Uterus (tissue), 3 donors: ENCODE measurements at regions not wholly inside any gene's neighbourhood (a gene's known extent, or its start where the extent isn't known, plus 50 kb on each side); places are given as distances from the start of the nearest gene placed in this dataset.

Experiments
- DNase-seq, 2 donors: peaks; one replicate each; pipeline ENCODE4 v3.0.0-alpha.2; 2019 to 2020
- H3K27ac ChIP-seq, 2 donors: fragments of 200-600 bp; sonication (generic); 1 replicate in 1 of 2; 2 replicates in 1 of 2; pipeline ENCODE4 v1.5.1; 2016 to 2018
- H3K27me3 ChIP-seq, 2 donors: fragments of 200-600 bp; sonication (generic); one replicate each; pipeline ENCODE4 v1.5.1; 2018 to 2019; ENCODE audit warnings: control low read depth in 1 of 2
- H3K36me3 ChIP-seq, 2 donors: fragments of 200-600 bp; sonication (generic); one replicate each; pipeline ENCODE4 v1.5.1; 2019; ENCODE audit warnings: control low read depth in 1 of 2
- H3K4me1 ChIP-seq, 2 donors: fragments of 200-600 bp; sonication (generic); one replicate each; pipeline ENCODE4 v1.5.1; 2018 to 2019; ENCODE audit warnings: control low read depth in 1 of 2
- H3K4me3 ChIP-seq, 2 donors: fragments of 200-600 bp; sonication (generic); 1 replicate in 1 of 2; 2 replicates in 1 of 2; pipeline ENCODE4 v1.5.1; 2018 to 2019; ENCODE audit warnings: mild to moderate bottlenecking in 1 of 2
- H3K9me3 ChIP-seq, 2 donors: fragments of 200-600 bp; sonication (generic); one replicate each; pipeline ENCODE4 v1.5.1; 2019; ENCODE audit warnings: control low read depth in 1 of 2
- CTCF ChIP-seq, 4 experiments: fragments of 200-600 bp in 2 of 4; fragments of 450-650 bp in 2 of 4; sonication (generic) in 2 of 4; IDR thresholded peaks; one replicate each; pipeline ENCODE4 v1.5.1; 2016 to 2019; ENCODE audit warnings: antibody characterized with exemption in 4 of 4, mild to moderate bottlenecking in 2 of 4, moderate library complexity in 1 of 4
- POLR2A ChIP-seq, 2 donors: fragments of 450-650 bp; IDR thresholded peaks; one replicate each; pipeline ENCODE4 v1.6.1; 2016; ENCODE audit warnings: antibody characterized with exemption in 2 of 2, mild to moderate bottlenecking in 1 of 2, moderate library complexity in 1 of 2
- intact Hi-C: fragments of 100-400 bp; cut with DNase I; formaldehyde crosslinking; loops from one replicate; pipeline ENCODE4 v1.15.1; 2023; ENCODE audit warnings: low total_unique reads
- donor health status: DM: yes; HTN: yes; CAD: no.

GRCh38 chr5:167485061-167485774 is 806.2 kb upstream of the WWC1 start:
- TF ChIP-seq CTCF (IDR thresholded peaks at IDR 0.05): no peak
- no peak for TF ChIP-seq POLR2A (IDR thresholded peaks at IDR 0.05)
- H3K27me3 ChIP-seq: no peaks in the 10 kb centered on the region
- no peaks in the 10 kb centered on the region for H3K36me3 ChIP-seq
- H3K4me3 ChIP-seq: no peak overlapping the region
- no peaks in the 10 kb centered on the region for H3K4me1 ChIP-seq
- intact Hi-C loops: no loop called here
- no peaks in the 10 kb centered on the region for H3K9me3 ChIP-seq
- DNase-seq: no peak
- no peak overlapping the region for H3K27ac ChIP-seq

GRCh38 chr5:167488371-167488770 is 803.1 kb upstream of the WWC1 start:
- H3K9me3 ChIP-seq: no peaks in the 10 kb centered on the region
- no peak overlapping the region for H3K4me3 ChIP-seq
- intact Hi-C loops: no loop called here
- TF ChIP-seq POLR2A (IDR thresholded peaks at IDR 0.05) (no peak), CTCF (IDR thresholded peaks at IDR 0.05) (no peak)
- H3K4me1 ChIP-seq: no peaks in the 10 kb centered on the region
- no peak for DNase-seq
- H3K36me3 ChIP-seq: no peaks in the 10 kb centered on the region
- H3K27ac ChIP-seq: no peak overlapping the region
- no peaks in the 10 kb centered on the region for H3K27me3 ChIP-seq

- H3K4me3 ChIP-seq: no peak overlapping the region
- no peak for TF ChIP-seq POLR2A (IDR thresholded peaks at IDR 0.05)
- no peak for TF ChIP-seq CTCF (IDR thresholded peaks at IDR 0.05)
- no peaks in the 10 kb centered on the region for H3K4me1 ChIP-seq
- DNase-seq: no peak
- H3K9me3 ChIP-seq: no peaks in the 10 kb centered on the region
- H3K36me3 ChIP-seq: no peaks in the 10 kb centered on the region
- no peak overlapping the region for H3K27ac ChIP-seq
- H3K27me3 ChIP-seq: no peaks in the 10 kb centered on the region
- intact Hi-C loops: no loop called here
Measured at GRCh38 chr5:167489202-167489601, 802.2 kb upstream of the WWC1 start.

- no peak overlapping the region for H3K4me3 ChIP-seq
- H3K36me3 ChIP-seq: no peaks in the 10 kb centered on the region
- no peaks in the 10 kb centered on the region for H3K9me3 ChIP-seq
- intact Hi-C loops: no loop called here
- TF ChIP-seq POLR2A (IDR thresholded peaks at IDR 0.05) (no peak), CTCF (IDR thresholded peaks at IDR 0.05) (no peak)
- H3K4me1 ChIP-seq: no peaks in the 10 kb centered on the region
- no peak for DNase-seq
- no peak overlapping the region for H3K27ac ChIP-seq
- no peaks in the 10 kb centered on the region for H3K27me3 ChIP-seq
Measured at GRCh38 chr5:167503926-167504720, 787.3 kb upstream of the WWC1 start.
